GM12878 (cell line): ENCODE measurements at regions not wholly inside any gene's neighbourhood (a gene's known extent, or its start where the extent isn't known, plus 50 kb on each side); places are given as distances from the start of the nearest gene placed in this dataset.

Source experiments
- ATAC-seq: fragments of 200-7000 bp; cut with Tn5 transposase; 3 replicates; pipeline ENCODE4 v1.9.1; 2020; ENCODE audit warnings: mild to moderate bottlenecking, moderate library complexity
- BruUV-seq: library from RNA; stranded (reverse); fragments of 400-500 nt; replicated peaks from 2 replicates; lab custom pipeline; 2021; lab: Mats Ljungman, UMichigan
- CTCF ChIA-PET: fragments of 300-600 bp; sonication (Branson Sonifier 250); formaldehyde crosslinking; extraction: SDS; loops from one replicate; lab custom pipeline; 2021; ENCODE audit warnings: inconsistent platforms; lab: Yijun Ruan, JAX
- POLR2A ChIA-PET: fragments of 350-600 bp; formaldehyde crosslinking; extraction: SDS; loops from one replicate; lab custom pipeline; 2021; ENCODE audit warnings: inconsistent platforms; lab: Charles Lee
- RAD21 ChIA-PET: fragments of 300-600 bp; sonication (Branson Sonifier 250); formaldehyde crosslinking; loops from one replicate; lab custom pipeline; 2023; ENCODE audit warnings: antibody characterized with exemption; ENCODE audit not compliant: unreplicated experiment; lab: Charles Lee
- SMC1A ChIA-PET: fragments of 300-600 bp; sonication (Branson Sonifier 250); formaldehyde crosslinking; loops from one replicate; lab custom pipeline; 2023; ENCODE audit not compliant: unreplicated experiment, uncharacterized antibody; lab: Charles Lee
- DNase-seq: peaks from one replicate; pipeline ENCODE4 v3.0.0-alpha.2; 2011; ENCODE audit warnings: low read depth, low spot score
- FAIRE-seq: peaks from 3 replicates; lab custom pipeline; 2011; peaks lifted over from hg19 to GRCh38; lab: Jason Lieb, UNC
- H2AFZ ChIP-seq: 2 replicates; pipeline ENCODE4 v1.6.0; 2011; ENCODE audit warnings: low read depth, low read length, control low read depth; ENCODE audit not compliant: control insufficient read depth
- H3K27ac ChIP-seq: 2 replicates; pipeline ENCODE4 v1.5.1; 2011; ENCODE audit warnings: control low read depth; ENCODE audit not compliant: control insufficient read depth, insufficient read depth
- H3K27me3 ChIP-seq, 2 experiments: replicated peaks in 1 of 2; 2 replicates each; pipeline versions ENCODE4 v1.6.0 to v1.6.1; 2011; ENCODE audit warnings: low read length in 1 of 2; ENCODE audit not compliant: control insufficient read depth in 2 of 2, insufficient read depth in 2 of 2
- H3K36me3 ChIP-seq, 2 experiments: 2 replicates each; pipeline ENCODE4 v1.5.1; 2011; ENCODE audit warnings: low read length in 1 of 2; ENCODE audit not compliant: control insufficient read depth in 2 of 2, insufficient read depth in 2 of 2
- H3K4me1 ChIP-seq: 2 replicates; pipeline ENCODE4 v1.6.1; 2011; ENCODE audit warnings: mild to moderate bottlenecking, low read length, moderate library complexity, mixed read lengths; ENCODE audit not compliant: control insufficient read depth, insufficient read depth
- H3K4me2 ChIP-seq: 2 replicates; pipeline ENCODE4 v1.6.0; 2011; ENCODE audit warnings: control low read depth; ENCODE audit not compliant: control insufficient read depth, insufficient read depth
- H3K4me3 ChIP-seq: fragments of 200-600 bp; sonication (generic); 2 replicates; pipeline ENCODE4 v1.5.1; 2016
- H3K79me2 ChIP-seq: 2 replicates; pipeline ENCODE4 v1.6.0; 2011; ENCODE audit warnings: low read length; ENCODE audit not compliant: control insufficient read depth, insufficient read depth
- H3K9ac ChIP-seq: 2 replicates; pipeline ENCODE4 v1.8.0; 2011; ENCODE audit warnings: low read length, control low read depth, mixed read lengths; ENCODE audit not compliant: control insufficient read depth, insufficient read depth
- H3K9me3 ChIP-seq: replicated peaks from 3 replicates; pipeline ENCODE4 v1.5.1; 2011; ENCODE audit warnings: mild to moderate bottlenecking, low read length; ENCODE audit not compliant: control insufficient read depth, insufficient read depth
- H4K20me1 ChIP-seq: 2 replicates; pipeline ENCODE4 v1.6.0; 2011; ENCODE audit not compliant: control insufficient read depth, insufficient read depth
- BCL11A ChIP-seq: IDR thresholded peaks from 2 replicates; pipeline ENCODE4 v1.6.1; 2011; ENCODE audit warnings: low read depth, low read length
- BRCA1 ChIP-seq: IDR thresholded peaks from 2 replicates; pipeline ENCODE4 v1.6.1; 2011; ENCODE audit warnings: low read depth, low read length, improper control_type of control experiment
- EGR1 ChIP-seq, 2 experiments: IDR thresholded peaks; 1 replicate in 1 of 2; 2 replicates in 1 of 2; pipeline ENCODE4 v1.6.1; 2011 to 2012; ENCODE audit warnings: low read depth in 2 of 2, low read length in 2 of 2, borderline replicate concordance in 1 of 2, mild to moderate bottlenecking in 1 of 2, moderate library complexity in 1 of 2
- ETV6 ChIP-seq, 2 experiments: fragments of 450-650 bp in 1 of 2; IDR thresholded peaks in 1 of 2; conservative IDR thresholded peaks in 1 of 2; 2 replicates each; pipeline ENCODE4 v1.6.1; 2014; ENCODE audit warnings: antibody characterized with exemption in 1 of 2, borderline replicate concordance in 1 of 2, low read depth in 1 of 2, mild to moderate bottlenecking in 1 of 2, moderate library complexity in 1 of 2
- FOXK2 ChIP-seq: fragments of 450-650 bp; IDR thresholded peaks from 2 replicates; pipeline ENCODE4 v1.6.1; 2017; ENCODE audit warnings: mild to moderate bottlenecking, moderate library complexity
- MTA2 ChIP-seq: fragments of 450-650 bp; IDR thresholded peaks from 2 replicates; pipeline ENCODE4 v1.6.1; 2016; ENCODE audit warnings: low read depth, mild to moderate bottlenecking, moderate library complexity
- SIX5 ChIP-seq: IDR thresholded peaks from 2 replicates; pipeline ENCODE4 v1.6.1; 2011; ENCODE audit warnings: mild to moderate bottlenecking, low read depth, low read length, moderate library complexity; ENCODE audit not compliant: severe bottlenecking
- SP1 ChIP-seq: IDR thresholded peaks from one replicate; pipeline ENCODE4 v1.6.1; 2011; ENCODE audit warnings: low read depth, low read length
- SREBF2 ChIP-seq: IDR thresholded peaks from 2 replicates; pipeline ENCODE4 v1.6.1; 2012; ENCODE audit warnings: mild to moderate bottlenecking, low read length
- WRNIP1 ChIP-seq: IDR thresholded peaks from 2 replicates; pipeline ENCODE4 v1.6.1; 2011; ENCODE audit warnings: low read depth, low read length, improper control_type of control experiment, borderline replicate concordance
- in situ Hi-C: fragments of 300-500 bp; cut with MboI; formaldehyde crosslinking; loops from 9 replicates; pipeline ENCODE4 v1.14.3; 2018; ENCODE audit warnings: mixed read lengths
- intact Hi-C: fragments of 100-400 bp; cut with micrococcal nuclease; formaldehyde crosslinking; loops from one replicate; pipeline ENCODE4 v1.14.2; 2022; ENCODE audit not compliant: unreplicated experiment
- TF ChIP-seq, protein P1 (sequence below): fragments of 450-650 bp; IDR thresholded peaks from 2 replicates; pipeline ENCODE4 v1.6.1; 2017; ENCODE audit warnings: low read depth, mild to moderate bottlenecking, moderate library complexity
- TF ChIP-seq, protein P2 (sequence below): IDR thresholded peaks from 2 replicates; pipeline ENCODE4 v1.6.1; 2011; ENCODE audit warnings: low read depth, low read length, improper control_type of control experiment, borderline replicate concordance
- TF ChIP-seq, protein P3 (sequence below): fragments of 450-650 bp; IDR thresholded peaks from 2 replicates; pipeline ENCODE4 v1.6.1; 2017; ENCODE audit warnings: borderline replicate concordance

DNA sequence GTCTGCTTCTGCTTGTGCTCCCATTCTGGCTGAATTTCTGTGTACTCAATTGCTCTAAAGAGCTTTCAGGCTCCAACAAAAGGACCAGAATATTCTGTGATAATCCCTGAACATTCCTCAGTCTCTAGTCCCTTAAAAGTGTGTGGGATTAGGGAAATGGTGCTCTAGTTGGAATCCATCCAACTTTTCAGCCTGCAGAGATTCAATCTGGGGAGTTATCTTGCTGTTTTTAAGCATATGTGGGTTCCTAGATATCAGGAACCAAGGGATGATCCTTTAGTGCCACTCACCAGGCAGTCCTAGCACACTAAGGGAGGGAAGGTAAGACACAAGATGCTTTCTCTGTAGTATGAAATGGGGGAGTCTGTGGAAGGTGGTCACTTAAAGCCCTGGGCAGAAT, 140.3 kb upstream of the SLC1A4 start:
- Histone ChIP-seq H3K9me3 (no peaks in the 10 kb centered on the region), H2AFZ (no peak overlapping the region), H3K36me3 (no peaks in the 10 kb centered on the region), H3K9ac (no peak overlapping the region), H3K27me3 (no peaks in the 10 kb centered on the region), H3K27ac (no peak overlapping the region), H4K20me1 (no peaks in the 10 kb centered on the region), H3K4me2 (no peak overlapping the region), H3K4me1 (peaks cover 8% of the 10 kb centered on the region), H3K79me2 (no peaks in the 10 kb centered on the region), H3K4me3 (no peak overlapping the region)
- ATAC-seq (no peak), DNase-seq (no peak), FAIRE-seq (no peak)
- in situ Hi-C loops, result no loop called here
- intact Hi-C loops, result no loop called here
- CTCF ChIA-PET, result interaction anchor here (0.8 to 1.5 kb wide), 7 partner anchors 9 to 725 kb away, joined by 3 to 9 read pairs (median 3); no protein-coding TSS in a partner anchor
- SMC1A ChIA-PET, result interaction anchor here (0.6 to 5.3 kb wide), 9 partner anchors 10 to 264 kb away, joined by 3 to 32 read pairs (median 5); no protein-coding TSS in a partner anchor
- RAD21 ChIA-PET, result interaction anchor here (0.9 to 1.6 kb wide), 3 partner anchors 13 to 264 kb away, joined by 3 to 9 read pairs (median 3); no protein-coding TSS in a partner anchor
- TF ChIP-seq BRCA1, result no peak
- TF ChIP-seq MTA2, result no peak
- no peak for TF ChIP-seq SREBF2
- TF ChIP-seq, protein P1, sequence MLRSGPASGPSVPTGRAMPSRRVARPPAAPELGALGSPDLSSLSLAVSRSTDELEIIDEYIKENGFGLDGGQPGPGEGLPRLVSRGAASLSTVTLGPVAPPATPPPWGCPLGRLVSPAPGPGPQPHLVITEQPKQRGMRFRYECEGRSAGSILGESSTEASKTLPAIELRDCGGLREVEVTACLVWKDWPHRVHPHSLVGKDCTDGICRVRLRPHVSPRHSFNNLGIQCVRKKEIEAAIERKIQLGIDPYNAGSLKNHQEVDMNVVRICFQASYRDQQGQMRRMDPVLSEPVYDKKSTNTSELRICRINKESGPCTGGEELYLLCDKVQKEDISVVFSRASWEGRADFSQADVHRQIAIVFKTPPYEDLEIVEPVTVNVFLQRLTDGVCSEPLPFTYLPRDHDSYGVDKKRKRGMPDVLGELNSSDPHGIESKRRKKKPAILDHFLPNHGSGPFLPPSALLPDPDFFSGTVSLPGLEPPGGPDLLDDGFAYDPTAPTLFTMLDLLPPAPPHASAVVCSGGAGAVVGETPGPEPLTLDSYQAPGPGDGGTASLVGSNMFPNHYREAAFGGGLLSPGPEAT, result no peak
- no peak for TF ChIP-seq EGR1 (IDR thresholded peaks at IDR 0.05; ENCODE audit: borderline replicate concordance in 1 of 2, low read depth in 2 of 2, low read length in 2 of 2)
- TF ChIP-seq SIX5, result no peak
- TF ChIP-seq SP1, result no peak
- no peak for TF ChIP-seq FOXK2
- TF ChIP-seq WRNIP1, result no peak
- TF ChIP-seq, protein P2, sequence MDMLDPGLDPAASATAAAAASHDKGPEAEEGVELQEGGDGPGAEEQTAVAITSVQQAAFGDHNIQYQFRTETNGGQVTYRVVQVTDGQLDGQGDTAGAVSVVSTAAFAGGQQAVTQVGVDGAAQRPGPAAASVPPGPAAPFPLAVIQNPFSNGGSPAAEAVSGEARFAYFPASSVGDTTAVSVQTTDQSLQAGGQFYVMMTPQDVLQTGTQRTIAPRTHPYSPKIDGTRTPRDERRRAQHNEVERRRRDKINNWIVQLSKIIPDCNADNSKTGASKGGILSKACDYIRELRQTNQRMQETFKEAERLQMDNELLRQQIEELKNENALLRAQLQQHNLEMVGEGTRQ, result no peak
- TF ChIP-seq, protein P3, sequence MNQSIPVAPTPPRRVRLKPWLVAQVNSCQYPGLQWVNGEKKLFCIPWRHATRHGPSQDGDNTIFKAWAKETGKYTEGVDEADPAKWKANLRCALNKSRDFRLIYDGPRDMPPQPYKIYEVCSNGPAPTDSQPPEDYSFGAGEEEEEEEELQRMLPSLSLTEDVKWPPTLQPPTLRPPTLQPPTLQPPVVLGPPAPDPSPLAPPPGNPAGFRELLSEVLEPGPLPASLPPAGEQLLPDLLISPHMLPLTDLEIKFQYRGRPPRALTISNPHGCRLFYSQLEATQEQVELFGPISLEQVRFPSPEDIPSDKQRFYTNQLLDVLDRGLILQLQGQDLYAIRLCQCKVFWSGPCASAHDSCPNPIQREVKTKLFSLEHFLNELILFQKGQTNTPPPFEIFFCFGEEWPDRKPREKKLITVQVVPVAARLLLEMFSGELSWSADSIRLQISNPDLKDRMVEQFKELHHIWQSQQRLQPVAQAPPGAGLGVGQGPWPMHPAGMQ, result no peak
- no peak for TF ChIP-seq ETV6 (conservative IDR thresholded peaks at IDR 0.05 in 1 of 2, IDR thresholded peaks at IDR 0.05 in 1 of 2; ENCODE audit: borderline replicate concordance in 1 of 2, low read depth in 1 of 2)
- no peak for TF ChIP-seq BCL11A
- BruUV-seq, result no TSS peak
- POLR2A ChIA-PET, result interaction anchor here (0.5 to 1.1 kb wide), 3 partner anchors 9 to 230 kb away, joined by 3 to 5 read pairs (median 3); no protein-coding TSS in a partner anchor
